ENCODE measurements at regions not wholly inside any gene's neighbourhood (a gene's known extent, or its start where the extent isn't known, plus 50 kb on each side); places are given as distances from the start of the nearest gene placed in this dataset.

DNA sequence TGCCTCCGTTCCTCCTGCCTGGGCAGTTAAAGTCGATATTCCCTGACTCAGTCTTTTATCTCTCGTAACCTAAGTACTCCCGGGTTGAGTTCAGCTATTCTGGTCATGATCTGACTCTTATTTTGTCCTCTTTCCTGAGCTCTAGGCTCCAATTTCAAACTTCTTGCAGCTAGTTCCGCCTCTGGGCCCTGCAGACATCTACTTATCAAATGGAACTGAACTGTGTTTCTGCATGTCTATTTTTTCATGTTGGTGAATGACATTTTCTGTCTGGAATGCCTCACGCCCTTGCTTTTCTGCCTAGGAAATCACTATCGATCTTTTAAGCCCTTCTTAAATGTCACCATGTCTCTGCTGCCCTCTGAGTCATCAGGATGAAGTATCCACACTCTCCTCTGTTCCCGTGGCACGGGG, 101.5 kb downstream of the VAPA start:
- no peak for ATAC-seq
- no peaks in the 10 kb centered on the region for H3K36me3 ChIP-seq (ENCODE audit: control insufficient read depth, insufficient read depth, low read length)
- H3K4me3 ChIP-seq (ENCODE audit: low read depth in 2 of 2, low read length in 2 of 2): no peak overlapping the region
- no peaks in the 10 kb centered on the region for H3K9me3 ChIP-seq (ENCODE audit: control insufficient read depth, insufficient read depth, low read depth, low read length)
- H3K27ac ChIP-seq (ENCODE audit: low read length): no peak overlapping the region
- no TSS peak for BruUV-seq (replicated peaks)
- H3K27me3 ChIP-seq (ENCODE audit: control insufficient read depth, insufficient read depth, low read length): no peaks in the 10 kb centered on the region
- H3K4me1 ChIP-seq (ENCODE audit: control insufficient read depth, insufficient read depth, low read length): no peaks in the 10 kb centered on the region; the same call in 1 of the 2 replicates
- no peak for DNase-seq (ENCODE audit: low read depth, low spot score)
- ChIA-PET CTCF (no interaction called here), POLR2A (no interaction called here)
- in situ Hi-C loops (cut with HindIII; ENCODE audit: low pct_unique_long_range_greater_than_20kb, low sequenced_read_pairs) (no loop called here), intact Hi-C loops (cut with micrococcal nuclease; ENCODE audit: unreplicated experiment) (no loop called here)
- no peak for TF ChIP-seq TCF7L2 (IDR thresholded peaks at IDR 0.05; ENCODE audit: low read depth, low read length)

DNA sequence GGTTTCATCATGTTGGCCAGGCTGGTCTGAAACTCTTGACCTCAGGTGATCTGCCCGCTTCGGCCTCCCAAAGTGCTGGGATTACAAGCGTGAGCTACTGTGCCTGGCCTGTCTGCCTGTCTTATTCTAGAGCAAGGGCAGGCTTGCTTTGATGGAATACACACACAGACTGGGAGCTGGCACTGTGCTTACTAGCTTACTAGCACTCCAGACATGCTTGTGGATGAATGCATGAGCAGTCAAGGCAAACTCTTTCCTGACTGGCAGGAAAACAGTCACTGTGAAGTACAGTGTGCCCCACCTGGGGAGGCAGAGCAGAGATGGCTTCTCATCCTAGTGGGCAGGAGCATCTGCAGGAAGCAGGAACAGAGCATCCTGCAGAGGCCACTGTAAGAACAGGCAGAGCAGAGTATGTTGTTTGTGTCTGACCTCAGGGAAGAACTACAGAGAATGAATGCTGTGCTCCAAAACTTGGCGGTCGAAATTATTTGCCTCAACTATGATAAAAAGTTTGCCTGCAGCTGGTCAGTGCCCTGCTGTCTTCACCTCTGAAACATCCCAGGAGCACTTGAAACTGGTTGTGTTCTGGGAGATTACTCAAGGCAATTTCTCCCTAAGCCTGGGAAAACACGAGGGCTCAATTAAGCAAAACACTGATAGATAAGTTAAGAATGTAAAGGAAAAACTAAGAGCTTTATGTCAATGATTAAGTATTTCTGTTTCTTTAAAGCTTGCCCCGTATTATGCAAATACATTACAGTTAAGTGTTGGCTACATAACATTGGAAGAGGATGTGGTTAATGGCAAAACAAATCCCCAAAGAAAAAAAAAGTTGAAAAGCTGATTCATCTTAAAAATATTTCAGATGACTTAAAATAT, 102.4 kb downstream of the VAPA start:
- ATAC-seq: no peak
- Histone ChIP-seq H3K36me3 (ENCODE audit: control insufficient read depth, insufficient read depth, low read length) (no peaks in the 10 kb centered on the region), H3K4me1 (ENCODE audit: control insufficient read depth, insufficient read depth, low read length) (no peaks in the 10 kb centered on the region), H3K4me3 (ENCODE audit: low read depth in 2 of 2, low read length in 2 of 2) (no peak overlapping the region), H3K27ac (ENCODE audit: low read length) (no peak overlapping the region), H3K9me3 (ENCODE audit: control insufficient read depth, insufficient read depth, low read depth, low read length) (no peaks in the 10 kb centered on the region), H3K27me3 (ENCODE audit: control insufficient read depth, insufficient read depth, low read length) (no peaks in the 10 kb centered on the region)
- no peak for DNase-seq (ENCODE audit: low read depth, low spot score)
- in situ Hi-C loops (cut with HindIII; ENCODE audit: low pct_unique_long_range_greater_than_20kb, low sequenced_read_pairs): no loop called here
- POLR2A ChIA-PET: no interaction called here
- TF ChIP-seq, protein P1, sequence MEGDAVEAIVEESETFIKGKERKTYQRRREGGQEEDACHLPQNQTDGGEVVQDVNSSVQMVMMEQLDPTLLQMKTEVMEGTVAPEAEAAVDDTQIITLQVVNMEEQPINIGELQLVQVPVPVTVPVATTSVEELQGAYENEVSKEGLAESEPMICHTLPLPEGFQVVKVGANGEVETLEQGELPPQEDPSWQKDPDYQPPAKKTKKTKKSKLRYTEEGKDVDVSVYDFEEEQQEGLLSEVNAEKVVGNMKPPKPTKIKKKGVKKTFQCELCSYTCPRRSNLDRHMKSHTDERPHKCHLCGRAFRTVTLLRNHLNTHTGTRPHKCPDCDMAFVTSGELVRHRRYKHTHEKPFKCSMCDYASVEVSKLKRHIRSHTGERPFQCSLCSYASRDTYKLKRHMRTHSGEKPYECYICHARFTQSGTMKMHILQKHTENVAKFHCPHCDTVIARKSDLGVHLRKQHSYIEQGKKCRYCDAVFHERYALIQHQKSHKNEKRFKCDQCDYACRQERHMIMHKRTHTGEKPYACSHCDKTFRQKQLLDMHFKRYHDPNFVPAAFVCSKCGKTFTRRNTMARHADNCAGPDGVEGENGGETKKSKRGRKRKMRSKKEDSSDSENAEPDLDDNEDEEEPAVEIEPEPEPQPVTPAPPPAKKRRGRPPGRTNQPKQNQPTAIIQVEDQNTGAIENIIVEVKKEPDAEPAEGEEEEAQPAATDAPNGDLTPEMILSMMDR (IDR thresholded peaks at IDR 0.05): no peak
- TF ChIP-seq POLR2AphosphoS5 (IDR thresholded peaks at IDR 0.05; ENCODE audit: low read depth, low read length): no peak
- TF ChIP-seq TCF7L2 (IDR thresholded peaks at IDR 0.05; ENCODE audit: low read depth, low read length): no peak
- TF ChIP-seq, protein P2, sequence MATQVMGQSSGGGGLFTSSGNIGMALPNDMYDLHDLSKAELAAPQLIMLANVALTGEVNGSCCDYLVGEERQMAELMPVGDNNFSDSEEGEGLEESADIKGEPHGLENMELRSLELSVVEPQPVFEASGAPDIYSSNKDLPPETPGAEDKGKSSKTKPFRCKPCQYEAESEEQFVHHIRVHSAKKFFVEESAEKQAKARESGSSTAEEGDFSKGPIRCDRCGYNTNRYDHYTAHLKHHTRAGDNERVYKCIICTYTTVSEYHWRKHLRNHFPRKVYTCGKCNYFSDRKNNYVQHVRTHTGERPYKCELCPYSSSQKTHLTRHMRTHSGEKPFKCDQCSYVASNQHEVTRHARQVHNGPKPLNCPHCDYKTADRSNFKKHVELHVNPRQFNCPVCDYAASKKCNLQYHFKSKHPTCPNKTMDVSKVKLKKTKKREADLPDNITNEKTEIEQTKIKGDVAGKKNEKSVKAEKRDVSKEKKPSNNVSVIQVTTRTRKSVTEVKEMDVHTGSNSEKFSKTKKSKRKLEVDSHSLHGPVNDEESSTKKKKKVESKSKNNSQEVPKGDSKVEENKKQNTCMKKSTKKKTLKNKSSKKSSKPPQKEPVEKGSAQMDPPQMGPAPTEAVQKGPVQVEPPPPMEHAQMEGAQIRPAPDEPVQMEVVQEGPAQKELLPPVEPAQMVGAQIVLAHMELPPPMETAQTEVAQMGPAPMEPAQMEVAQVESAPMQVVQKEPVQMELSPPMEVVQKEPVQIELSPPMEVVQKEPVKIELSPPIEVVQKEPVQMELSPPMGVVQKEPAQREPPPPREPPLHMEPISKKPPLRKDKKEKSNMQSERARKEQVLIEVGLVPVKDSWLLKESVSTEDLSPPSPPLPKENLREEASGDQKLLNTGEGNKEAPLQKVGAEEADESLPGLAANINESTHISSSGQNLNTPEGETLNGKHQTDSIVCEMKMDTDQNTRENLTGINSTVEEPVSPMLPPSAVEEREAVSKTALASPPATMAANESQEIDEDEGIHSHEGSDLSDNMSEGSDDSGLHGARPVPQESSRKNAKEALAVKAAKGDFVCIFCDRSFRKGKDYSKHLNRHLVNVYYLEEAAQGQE (IDR thresholded peaks at IDR 0.05; ENCODE audit: insufficient read depth in 1 of 2, low read depth in 2 of 2, low read length in 1 of 2): no peak
- TF ChIP-seq SIN3A (IDR thresholded peaks at IDR 0.05; ENCODE audit: borderline replicate concordance, insufficient read depth, low read depth, low read length): no peak
- no TSS peak for BruUV-seq (replicated peaks)
- intact Hi-C loops (cut with micrococcal nuclease; ENCODE audit: unreplicated experiment): no loop called here
- CTCF ChIA-PET: interaction anchor here (0.7 kb wide), 1 partner anchor 10 kb away, joined by 3 read pairs; no protein-coding TSS in a partner anchor

DNA sequence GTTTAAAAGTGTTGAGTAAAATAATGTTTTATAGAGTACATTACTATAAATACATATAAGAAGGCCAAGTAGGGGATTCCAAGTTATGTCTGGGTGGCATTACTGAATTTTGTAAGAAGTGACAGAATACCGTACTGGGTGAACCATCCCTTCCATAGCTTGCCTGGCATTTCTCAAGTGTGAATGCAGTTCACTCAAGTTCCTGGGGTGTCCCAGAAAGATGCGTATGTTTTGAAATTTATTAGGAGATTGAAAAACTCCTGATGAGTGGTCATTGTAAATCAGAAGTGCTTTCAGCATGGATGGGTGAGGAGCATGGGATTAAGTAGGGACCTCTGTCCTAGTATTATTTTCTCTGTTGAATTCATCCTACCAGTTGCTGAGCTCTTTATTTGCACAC, 103.2 kb downstream of the VAPA start:
- POLR2A ChIA-PET: no interaction called here
- Histone ChIP-seq H3K9me3 (ENCODE audit: control insufficient read depth, insufficient read depth, low read depth, low read length) (no peaks in the 10 kb centered on the region), H3K4me1 (ENCODE audit: control insufficient read depth, insufficient read depth, low read length) (no peaks in the 10 kb centered on the region), H3K4me3 (ENCODE audit: low read depth in 2 of 2, low read length in 2 of 2) (no peak overlapping the region), H3K27ac (ENCODE audit: low read length) (no peak overlapping the region), H3K27me3 (ENCODE audit: control insufficient read depth, insufficient read depth, low read length) (no peaks in the 10 kb centered on the region), H3K36me3 (ENCODE audit: control insufficient read depth, insufficient read depth, low read length) (no peaks in the 10 kb centered on the region)
- intact Hi-C loops (cut with micrococcal nuclease; ENCODE audit: unreplicated experiment) (no loop called here), in situ Hi-C loops (cut with HindIII; ENCODE audit: low pct_unique_long_range_greater_than_20kb, low sequenced_read_pairs) (no loop called here)
- CTCF ChIA-PET: interaction anchor here (0.7 kb wide), 1 partner anchor 11 kb away, joined by 3 read pairs; no protein-coding TSS in a partner anchor
- ATAC-seq (no peak), DNase-seq (ENCODE audit: low read depth, low spot score) (no peak)
- no TSS peak for BruUV-seq (replicated peaks)
- TF ChIP-seq, protein P2 (IDR thresholded peaks at IDR 0.05; ENCODE audit: insufficient read depth in 1 of 2, low read depth in 2 of 2, low read length in 1 of 2): no peak
- no peak for TF ChIP-seq SIN3A (IDR thresholded peaks at IDR 0.05; ENCODE audit: borderline replicate concordance, insufficient read depth, low read depth, low read length)
- TF ChIP-seq, protein P1 (IDR thresholded peaks at IDR 0.05): no peak
- no peak for TF ChIP-seq TCF7L2 (IDR thresholded peaks at IDR 0.05; ENCODE audit: low read depth, low read length)
- TF ChIP-seq POLR2AphosphoS5 (IDR thresholded peaks at IDR 0.05; ENCODE audit: low read depth, low read length): no peak

All from Panc1 (cell line).